Vagina (tissue), 2 donors: ENCODE measurements at regions not wholly inside any gene's neighbourhood (a gene's known extent, or its start where the extent isn't known, plus 50 kb on each side); places are given as distances from the start of the nearest gene placed in this dataset.

Experiments used
- DNase-seq, 2 donors: peaks; one replicate each; pipeline ENCODE4 v3.0.0-alpha.2; 2017; ENCODE audit errors: extremely low spot score in 2 of 2
- H3K27ac ChIP-seq: fragments of 200-600 bp; sonication (generic); one replicate; pipeline ENCODE4 v1.5.1; 2019
- H3K27me3 ChIP-seq: fragments of 200-600 bp; sonication (generic); one replicate; pipeline ENCODE4 v1.5.1; 2019
- H3K36me3 ChIP-seq, 2 donors: fragments of 200-600 bp; sonication (generic); one replicate each; pipeline ENCODE4 v1.5.1; 2017 to 2019
- H3K4me1 ChIP-seq: fragments of 200-600 bp; sonication (generic); one replicate; pipeline ENCODE4 v1.5.1; 2019
- H3K4me3 ChIP-seq, 2 donors: fragments of 200-600 bp; sonication (generic); 1 replicate in 1 of 2; 2 replicates in 1 of 2; pipeline ENCODE4 v1.5.1; 2016 to 2019
- H3K9me3 ChIP-seq: fragments of 200-600 bp; sonication (generic); one replicate; pipeline ENCODE4 v1.5.1; 2019
- POLR2A ChIP-seq, 2 donors: fragments of 450-650 bp; IDR thresholded peaks; one replicate each; pipeline ENCODE4 v1.6.1; 2017; ENCODE audit warnings: antibody characterized with exemption in 2 of 2, mild to moderate bottlenecking in 2 of 2, moderate library complexity in 2 of 2
- POLR2AphosphoS5 ChIP-seq, 2 donors: sonication (generic); formaldehyde crosslinking; IDR thresholded peaks; one replicate each; pipeline ENCODE4 v1.9.0; 2017; ENCODE audit warnings: antibody characterized with exemption in 2 of 2, mild to moderate bottlenecking in 2 of 2, low read depth in 1 of 2; ENCODE audit not compliant: insufficient read depth in 1 of 2
- intact Hi-C: fragments of 100-400 bp; cut with DNase I; formaldehyde crosslinking; loops from one replicate; pipeline ENCODE4 v1.15.1; 2023
- TF ChIP-seq, protein P1 (sequence below), 3 experiments: fragments of 450-650 bp in 2 of 3; fragments of 200-600 bp in 1 of 3; sonication (generic) in 1 of 3; IDR thresholded peaks; one replicate each; pipeline ENCODE4 v1.5.1; 2017 to 2019; ENCODE audit warnings: antibody characterized with exemption in 3 of 3, mild to moderate bottlenecking in 2 of 3, moderate library complexity in 2 of 3

DNA sequence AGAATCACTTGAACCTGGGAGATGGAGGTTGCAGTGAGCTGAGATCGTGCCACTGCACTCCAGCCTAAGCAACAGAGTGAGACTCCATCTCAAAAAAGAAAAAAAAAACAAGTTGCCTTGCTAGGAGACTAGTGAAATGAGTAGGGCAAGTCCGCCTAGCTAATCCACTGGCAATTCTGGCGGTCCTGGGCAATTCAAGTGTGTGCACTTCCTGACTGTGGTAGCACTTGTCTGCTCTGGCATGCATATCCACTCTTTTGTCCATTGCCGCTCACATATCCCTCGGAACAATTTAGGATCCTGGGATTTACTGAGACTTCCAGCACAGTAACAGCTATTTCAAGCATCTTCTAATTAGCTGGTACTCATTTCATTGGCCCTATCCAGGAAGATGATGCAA, 426.3 kb upstream of the ADGRL2 start:
- Histone ChIP-seq H3K27ac (no peak overlapping the region), H3K4me1 (no peaks in the 10 kb centered on the region), H3K36me3 (no peaks in the 10 kb centered on the region), H3K4me3 (no peak overlapping the region), H3K27me3 (no peaks in the 10 kb centered on the region), H3K9me3 (no peaks in the 10 kb centered on the region)
- intact Hi-C loops = no loop called here
- DNase-seq = no peak
- TF ChIP-seq POLR2AphosphoS5 (IDR thresholded peaks at IDR 0.05; ENCODE audit: insufficient read depth in 1 of 2, low read depth in 1 of 2) = no peak
- no peak for TF ChIP-seq POLR2A (IDR thresholded peaks at IDR 0.05)
- TF ChIP-seq, protein P1, sequence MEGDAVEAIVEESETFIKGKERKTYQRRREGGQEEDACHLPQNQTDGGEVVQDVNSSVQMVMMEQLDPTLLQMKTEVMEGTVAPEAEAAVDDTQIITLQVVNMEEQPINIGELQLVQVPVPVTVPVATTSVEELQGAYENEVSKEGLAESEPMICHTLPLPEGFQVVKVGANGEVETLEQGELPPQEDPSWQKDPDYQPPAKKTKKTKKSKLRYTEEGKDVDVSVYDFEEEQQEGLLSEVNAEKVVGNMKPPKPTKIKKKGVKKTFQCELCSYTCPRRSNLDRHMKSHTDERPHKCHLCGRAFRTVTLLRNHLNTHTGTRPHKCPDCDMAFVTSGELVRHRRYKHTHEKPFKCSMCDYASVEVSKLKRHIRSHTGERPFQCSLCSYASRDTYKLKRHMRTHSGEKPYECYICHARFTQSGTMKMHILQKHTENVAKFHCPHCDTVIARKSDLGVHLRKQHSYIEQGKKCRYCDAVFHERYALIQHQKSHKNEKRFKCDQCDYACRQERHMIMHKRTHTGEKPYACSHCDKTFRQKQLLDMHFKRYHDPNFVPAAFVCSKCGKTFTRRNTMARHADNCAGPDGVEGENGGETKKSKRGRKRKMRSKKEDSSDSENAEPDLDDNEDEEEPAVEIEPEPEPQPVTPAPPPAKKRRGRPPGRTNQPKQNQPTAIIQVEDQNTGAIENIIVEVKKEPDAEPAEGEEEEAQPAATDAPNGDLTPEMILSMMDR (IDR thresholded peaks at IDR 0.05) = no peak

DNA sequence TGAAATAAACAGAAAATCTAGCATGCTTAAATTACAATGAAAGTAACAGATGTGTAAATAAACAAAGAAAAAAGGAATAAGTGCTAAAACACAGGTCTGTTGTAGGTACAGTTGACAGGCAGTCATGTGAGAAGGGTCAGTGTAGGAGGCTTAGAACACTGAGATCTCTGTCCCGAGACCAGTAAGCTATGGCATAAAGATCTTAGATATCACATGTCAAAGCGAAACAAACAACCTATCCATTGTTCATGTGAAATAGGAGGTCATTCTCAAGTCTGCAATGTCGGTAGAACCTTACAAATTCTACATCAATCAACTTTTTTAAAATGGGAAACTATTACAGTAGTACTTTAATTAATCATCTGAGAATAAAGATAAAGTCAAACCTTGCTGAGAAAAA, 428.9 kb upstream of the ADGRL2 start:
- no peaks in the 10 kb centered on the region for H3K27me3 ChIP-seq
- no peaks in the 10 kb centered on the region for H3K36me3 ChIP-seq
- H3K9me3 ChIP-seq = no peaks in the 10 kb centered on the region
- H3K4me1 ChIP-seq = peaks cover under 1% of the 10 kb centered on the region
- TF ChIP-seq, protein P1 (IDR thresholded peaks at IDR 0.05) = no peak
- TF ChIP-seq POLR2A (IDR thresholded peaks at IDR 0.05) (no peak), POLR2AphosphoS5 (IDR thresholded peaks at IDR 0.05; ENCODE audit: insufficient read depth in 1 of 2, low read depth in 1 of 2) (no peak)
- no peak overlapping the region for H3K27ac ChIP-seq
- DNase-seq = no peak
- no peak overlapping the region for H3K4me3 ChIP-seq
- intact Hi-C loops = no loop called here

DNA sequence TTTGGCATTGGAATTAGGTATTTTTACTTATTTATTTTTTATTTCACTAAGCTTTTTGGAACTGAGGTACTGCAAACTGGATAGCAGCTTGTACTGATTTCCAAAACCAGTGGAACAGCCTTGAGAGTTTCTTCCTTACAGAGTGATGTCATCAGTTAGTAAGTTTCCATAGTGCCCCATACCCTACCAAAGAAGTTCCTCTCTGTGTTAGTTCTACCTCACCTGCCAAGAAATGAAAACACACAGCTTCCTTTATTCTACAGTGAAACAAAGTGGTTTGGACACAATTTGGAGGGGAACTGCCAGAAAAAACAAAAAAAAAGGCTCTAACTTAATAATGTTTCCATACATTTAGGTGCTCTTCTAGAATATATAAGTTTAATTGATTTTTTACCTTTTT, 430.9 kb upstream of the ADGRL2 start:
- Histone ChIP-seq H3K27me3 (no peaks in the 10 kb centered on the region), H3K4me1 (peaks cover 8% of the 10 kb centered on the region), H3K27ac (no peak overlapping the region), H3K36me3 (no peaks in the 10 kb centered on the region), H3K9me3 (no peaks in the 10 kb centered on the region), H3K4me3 (no peak overlapping the region)
- no peak for DNase-seq
- intact Hi-C loops = no loop called here
- no peak for TF ChIP-seq POLR2A (IDR thresholded peaks at IDR 0.05)

DNA sequence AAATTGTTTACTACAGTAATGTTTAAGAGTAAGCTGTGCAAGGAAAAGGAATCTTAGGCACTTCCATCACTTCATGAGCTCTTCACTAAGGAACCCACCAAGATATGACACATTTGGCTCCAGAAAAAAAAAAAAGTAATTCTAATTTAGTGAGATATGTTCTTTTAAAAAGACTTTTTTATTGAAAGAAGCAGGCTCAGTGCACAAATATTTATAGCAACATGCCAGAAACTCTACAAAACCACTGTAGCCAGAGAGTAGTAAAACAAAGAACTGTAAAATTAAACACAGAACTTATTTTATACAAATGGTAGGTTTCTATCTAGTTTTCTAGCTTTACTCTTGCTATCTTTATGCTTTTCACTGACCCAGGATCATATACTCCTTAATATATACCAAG, 434.6 kb upstream of the ADGRL2 start:
- H3K4me3 ChIP-seq = no peak overlapping the region
- H3K4me1 ChIP-seq = peaks cover 8% of the 10 kb centered on the region
- no peak overlapping the region for H3K27ac ChIP-seq
- DNase-seq = no peak
- H3K9me3 ChIP-seq = no peaks in the 10 kb centered on the region
- intact Hi-C loops = no loop called here
- no peaks in the 10 kb centered on the region for H3K27me3 ChIP-seq
- H3K36me3 ChIP-seq = no peaks in the 10 kb centered on the region
- TF ChIP-seq, protein P1 (IDR thresholded peaks at IDR 0.05) = no peak
- TF ChIP-seq POLR2A (IDR thresholded peaks at IDR 0.05) = no peak
- no peak for TF ChIP-seq POLR2AphosphoS5 (IDR thresholded peaks at IDR 0.05; ENCODE audit: insufficient read depth in 1 of 2, low read depth in 1 of 2)

DNA sequence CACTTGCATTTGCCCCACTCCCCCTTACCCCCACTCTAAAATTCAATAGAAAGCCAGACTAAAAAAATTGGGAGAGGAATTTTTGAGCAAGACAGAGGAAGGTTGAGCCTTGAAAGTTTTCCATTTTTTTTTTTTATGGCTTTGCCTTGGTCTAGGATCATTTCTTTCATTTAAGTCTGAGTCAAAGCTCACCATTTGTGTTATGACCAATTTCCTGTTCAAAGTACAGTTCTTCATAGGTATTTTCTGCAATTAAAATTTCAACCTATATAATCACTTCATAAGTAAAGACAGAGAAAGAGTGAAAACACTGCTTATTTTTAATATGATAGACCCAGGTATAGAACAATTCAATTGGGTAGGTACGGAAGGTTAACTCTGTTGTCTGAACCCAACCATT, 436.6 kb upstream of the ADGRL2 start:
- TF ChIP-seq, protein P1 (IDR thresholded peaks at IDR 0.05) = no peak
- no peak for TF ChIP-seq POLR2A (IDR thresholded peaks at IDR 0.05)

DNA sequence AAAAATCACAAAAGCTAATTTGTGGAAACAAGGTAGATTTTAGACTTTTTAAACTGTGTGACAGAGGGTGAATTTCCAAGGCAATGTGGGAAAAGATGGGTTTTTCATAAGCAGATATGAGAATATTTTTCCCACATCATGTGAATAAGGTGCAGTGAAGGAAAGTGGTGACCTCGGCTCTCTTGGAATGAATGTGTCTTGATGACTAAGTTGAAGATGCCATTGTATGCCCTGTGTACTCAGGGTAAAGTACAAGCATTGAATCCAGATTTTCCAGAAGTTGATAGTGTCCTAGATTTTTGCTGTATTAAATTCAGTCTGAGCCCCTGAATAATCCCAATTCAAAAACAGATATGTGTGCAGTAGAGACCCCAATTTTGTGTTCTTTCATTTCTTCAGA, 442.6 kb upstream of the ADGRL2 start:
- H3K9me3 ChIP-seq = no peaks in the 10 kb centered on the region
- no peak for DNase-seq
- no peak for TF ChIP-seq POLR2AphosphoS5 (IDR thresholded peaks at IDR 0.05; ENCODE audit: insufficient read depth in 1 of 2, low read depth in 1 of 2)
- TF ChIP-seq, protein P1 (IDR thresholded peaks at IDR 0.05) = no peak
- no peak for TF ChIP-seq POLR2A (IDR thresholded peaks at IDR 0.05)
- no peaks in the 10 kb centered on the region for H3K36me3 ChIP-seq
- no peak overlapping the region for H3K4me3 ChIP-seq
- H3K27ac ChIP-seq = no peak overlapping the region
- H3K4me1 ChIP-seq = no peaks in the 10 kb centered on the region
- intact Hi-C loops = no loop called here
- no peaks in the 10 kb centered on the region for H3K27me3 ChIP-seq

More for the DNA sequence above, 436.6 kb upstream of the ADGRL2 start:
- no peak overlapping the region for H3K4me3 ChIP-seq
- H3K9me3 ChIP-seq = no peaks in the 10 kb centered on the region
- H3K27ac ChIP-seq = no peak overlapping the region
- H3K4me1 ChIP-seq = peaks cover 8% of the 10 kb centered on the region
- no peak for DNase-seq
- no peaks in the 10 kb centered on the region for H3K27me3 ChIP-seq
- intact Hi-C loops = no loop called here
- no peaks in the 10 kb centered on the region for H3K36me3 ChIP-seq
